ENCODE measurements at regions not wholly inside any gene's neighbourhood (a gene's known extent, or its start where the extent isn't known, plus 50 kb on each side); places are given as distances from the start of the nearest gene placed in this dataset.

- DNase-seq (ENCODE audit: low spot score) (no peak), ATAC-seq (ENCODE audit: low FRiP score) (no peak)
- no peak for TF ChIP-seq CTCF (IDR thresholded peaks at IDR 0.05)
Measured at GRCh38 chr7:131013716-131014115, 279.7 kb upstream of the KLF14 start.

- no peak for TF ChIP-seq CTCF (IDR thresholded peaks at IDR 0.05)
- DNase-seq (ENCODE audit: low spot score) (no peak), ATAC-seq (ENCODE audit: low FRiP score) (no peak)
Measured at GRCh38 chr7:131014906-131015656, 281.1 kb upstream of the KLF14 start.

- ATAC-seq (ENCODE audit: low FRiP score) (no peak), DNase-seq (ENCODE audit: low spot score) (no peak)
- TF ChIP-seq CTCF (IDR thresholded peaks at IDR 0.05) = no peak
Measured at GRCh38 chr7:131015657-131015958, 281.6 kb upstream of the KLF14 start.

GRCh38 chr7:131016230-131016629 lies 282.2 kb upstream of the KLF14 start:
- DNase-seq (ENCODE audit: low spot score) = no peak
- ATAC-seq (ENCODE audit: low FRiP score) = no peak

GRCh38 chr7:131019351-131019750 lies 285.3 kb upstream of the KLF14 start:
- TF ChIP-seq CTCF (IDR thresholded peaks at IDR 0.05) = no peak
- no peak for ATAC-seq (ENCODE audit: low FRiP score)
- DNase-seq (ENCODE audit: low spot score) = no peak

More at GRCh38 chr7:131016230-131016629, 282.2 kb upstream of the KLF14 start:
- TF ChIP-seq CTCF (IDR thresholded peaks at IDR 0.05) = no peak

- DNase-seq (ENCODE audit: low spot score) = no peak
- no peak for ATAC-seq (ENCODE audit: low FRiP score)
- TF ChIP-seq CTCF (IDR thresholded peaks at IDR 0.05) = no peak
Measured at GRCh38 chr7:131020759-131021261, 286.8 kb upstream of the KLF14 start.

GRCh38 chr7:131021460-131021859 lies 287.5 kb upstream of the KLF14 start:
- no peak for DNase-seq (ENCODE audit: low spot score)
- no peak for ATAC-seq (ENCODE audit: low FRiP score)
- TF ChIP-seq CTCF (IDR thresholded peaks at IDR 0.05) = no peak

Data from omental fat pad (tissue), 3 donors.